GM21528 (cell line): ENCODE measurements at regions not wholly inside any gene's neighbourhood (a gene's known extent, or its start where the extent isn't known, plus 50 kb on each side); places are given as distances from the start of the nearest gene placed in this dataset.
"Not testable (repeated sequence)": the region's sequence is repeated elsewhere in the genome, so short reads cannot be mapped to it uniquely, and the experiment has no call there.

Source experiments
- ATAC-seq: cut with Tn5 transposase; IDR thresholded peaks from one replicate; pipeline ENCODE4 v1.9.1; 2021; ENCODE audit warnings: mild to moderate bottlenecking, moderate library complexity; ENCODE audit not compliant: unreplicated experiment, low FRiP score

GRCh38 chr5:142411656-142412425 lies 87.0 kb upstream of the SPRY4 start:
- no peak for ATAC-seq

GRCh38 chr5:142411103-142411502 lies 86.3 kb upstream of the SPRY4 start:
- ATAC-seq: no peak

GRCh38 chr5:142408981-142409481 lies 84.2 kb upstream of the SPRY4 start:
- no peak for ATAC-seq

GRCh38 chr5:142408536-142408935 lies 83.7 kb upstream of the SPRY4 start:
- ATAC-seq: no peak

GRCh38 chr5:142405814-142406395 lies 81.1 kb upstream of the SPRY4 start:
- no peak for ATAC-seq

- ATAC-seq: no peak
These were observed 80.2 kb upstream of the SPRY4 start for GRCh38 chr5:142405023-142405422.

GRCh38 chr5:142404046-142404477 lies 79.2 kb upstream of the SPRY4 start:
- ATAC-seq: no peak

- no peak for ATAC-seq
These were observed 78.8 kb upstream of the SPRY4 start for GRCh38 chr5:142403583-142403982.

GRCh38 chr5:142402752-142403318 lies 78.0 kb upstream of the SPRY4 start:
- ATAC-seq: no peak

GRCh38 chr5:142400415-142400814 lies 75.6 kb upstream of the SPRY4 start:
- ATAC-seq: no peak

GRCh38 chr5:142399891-142400290 lies 75.1 kb upstream of the SPRY4 start:
- no peak for ATAC-seq

GRCh38 chr5:142398730-142399055 lies 73.9 kb upstream of the SPRY4 start:
- ATAC-seq: no peak

- not testable (repeated sequence) for ATAC-seq
These were observed 73.3 kb upstream of the SPRY4 start for GRCh38 chr5:142398011-142398729.

- ATAC-seq: no peak
These were observed 72.4 kb upstream of the SPRY4 start for GRCh38 chr5:142397178-142397577.

GRCh38 chr5:142396436-142397038 lies 71.7 kb upstream of the SPRY4 start:
- ATAC-seq: no peak

- ATAC-seq: no peak
These were observed 70.5 kb upstream of the SPRY4 start for GRCh38 chr5:142395334-142395733.

- ATAC-seq: no peak
These were observed 66.4 kb upstream of the SPRY4 start for GRCh38 chr5:142391058-142391845.

GRCh38 chr5:142390334-142390733 lies 65.5 kb upstream of the SPRY4 start:
- ATAC-seq: no peak

- no peak for ATAC-seq
These were observed 63.9 kb upstream of the SPRY4 start for GRCh38 chr5:142388696-142389095.
